ENCODE measurements at regions not wholly inside any gene's neighbourhood (a gene's known extent, or its start where the extent isn't known, plus 50 kb on each side); places are given as distances from the start of the nearest gene placed in this dataset. TPM values are rescaled to one million over a fixed set of nuclear protein-coding genes. Genes with fewer than 3 reads are reported as not detected.

Small RNAs in the stretch of these regions (small RNA-seq; reads per million reads assigned to genes)
- 0.18 reads per million for gene AC026403.1
- gene RF00561: not detected
- not detected for gene RN7SKP60
- gene RNU6-168P: not detected
- gene RNU6-209P: not detected

All from frontal cortex (tissue), 1 donor.